ENCODE measurements at regions not wholly inside any gene's neighbourhood (a gene's known extent, or its start where the extent isn't known, plus 50 kb on each side); places are given as distances from the start of the nearest gene placed in this dataset.

DNA sequence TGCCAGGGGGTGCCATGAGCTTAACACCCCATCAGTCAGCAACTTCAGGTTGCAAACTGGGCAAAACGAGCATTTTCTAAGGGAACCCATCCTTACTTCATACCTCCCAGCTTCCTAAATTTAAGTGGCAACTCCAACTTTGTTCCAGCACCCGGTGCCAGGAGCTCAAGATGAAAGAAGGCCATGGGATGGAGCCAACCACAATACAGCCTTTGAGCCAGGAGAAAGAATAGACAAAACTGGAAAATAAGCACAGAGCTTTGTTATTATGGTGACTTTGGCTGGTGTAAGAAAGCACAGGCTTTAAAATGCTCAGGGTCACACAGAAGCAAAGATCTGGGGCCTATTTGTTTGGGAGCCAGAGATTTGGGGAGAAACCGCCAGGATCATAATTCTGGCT, 388.7 kb upstream of the MGMT start:
- DNase-seq (ENCODE audit: low spot score): peak; percentile 8

DNA sequence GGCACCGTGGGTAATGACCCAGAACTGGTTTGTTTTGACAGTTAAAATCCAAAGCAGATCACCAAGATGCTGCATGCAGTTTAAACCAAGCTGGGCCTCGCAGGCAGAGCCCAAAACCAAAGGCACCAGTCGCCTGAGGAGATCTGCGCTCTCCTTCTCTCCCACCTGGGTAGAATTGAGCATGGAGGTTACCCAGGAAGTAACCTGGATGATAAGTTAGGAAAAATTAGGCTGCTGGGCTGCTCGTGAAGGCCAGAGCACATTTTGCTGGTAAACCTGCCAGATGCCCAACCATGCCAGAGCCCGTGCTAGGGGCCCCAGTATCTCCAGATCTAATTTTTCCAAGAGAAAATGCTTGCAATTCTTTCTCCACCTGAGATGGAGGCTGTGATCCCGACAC, 388.3 kb upstream of the MGMT start:
- DNase-seq (ENCODE audit: low spot score): no peak

GRCh38 chr10:129079705-129080104, 387.3 kb upstream of the MGMT start:
- DNase-seq (ENCODE audit: low spot score): peak; percentile 34

GRCh38 chr10:129085811-129086210, 381.2 kb upstream of the MGMT start:
- no peak for DNase-seq (ENCODE audit: low spot score)

DNA sequence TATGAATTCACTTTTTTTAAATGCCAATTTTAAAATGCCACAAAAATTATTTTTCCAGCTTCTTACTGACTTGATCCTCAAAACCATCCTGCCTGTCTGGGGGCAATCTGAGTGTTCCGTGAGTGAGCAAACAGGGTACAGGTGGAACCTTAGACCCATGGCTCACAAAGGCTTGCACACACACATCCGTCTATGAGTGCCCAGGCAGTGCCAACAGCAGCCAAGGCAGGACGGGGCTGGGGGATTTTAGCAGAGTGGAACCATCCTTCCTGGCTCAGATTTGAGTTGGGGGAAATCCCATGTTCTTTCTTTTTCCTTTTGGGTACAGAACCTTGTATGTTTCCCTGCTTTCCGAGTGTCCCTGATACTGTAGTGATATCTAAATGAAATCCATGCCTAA, 377.7 kb upstream of the MGMT start:
- DNase-seq (ENCODE audit: low spot score): no peak

DNA sequence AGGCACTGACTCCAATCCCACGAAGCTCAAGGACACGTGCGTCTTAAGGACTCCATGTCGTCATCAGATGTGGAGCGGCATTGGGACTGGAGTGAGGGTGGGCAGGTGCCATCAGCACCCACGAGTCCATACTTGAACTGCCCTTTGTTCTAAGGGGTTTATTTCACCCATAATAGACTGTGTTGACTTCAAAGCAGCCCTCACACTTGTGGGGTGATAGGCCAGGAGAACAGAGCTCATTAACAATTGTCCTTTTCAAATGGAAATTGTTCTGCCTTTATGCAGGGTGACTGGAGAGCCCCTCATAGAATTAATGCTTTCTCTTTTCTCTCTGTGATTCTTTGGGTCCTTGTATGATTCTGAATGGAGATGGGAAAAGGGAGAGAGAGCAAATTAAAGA, 376.9 kb upstream of the MGMT start:
- no peak for DNase-seq (ENCODE audit: low spot score)

- DNase-seq (ENCODE audit: low spot score): no peak
Measured at GRCh38 chr10:129090618-129091366, 376.2 kb upstream of the MGMT start.

DNA sequence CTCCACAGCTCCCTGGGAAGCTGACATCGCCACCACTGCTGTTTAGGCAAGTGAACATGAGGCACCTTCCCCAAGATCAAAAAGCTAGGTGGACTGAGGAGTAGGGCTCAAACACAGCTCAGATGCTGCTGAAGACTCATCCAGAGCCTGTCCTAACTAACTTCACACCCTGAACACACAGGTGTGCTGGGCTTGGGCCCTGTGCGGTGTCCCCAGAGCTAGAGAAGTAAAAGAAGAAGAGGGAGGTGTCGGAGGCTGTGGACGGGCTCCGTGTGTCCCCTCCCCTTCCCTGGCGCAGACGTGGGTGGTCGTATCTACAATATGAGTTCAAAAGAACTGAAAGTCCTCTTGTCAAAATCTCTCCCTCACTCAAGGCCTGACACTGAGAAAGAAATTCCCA, 373.4 kb upstream of the MGMT start:
- no peak for DNase-seq (ENCODE audit: low spot score)

DNA sequence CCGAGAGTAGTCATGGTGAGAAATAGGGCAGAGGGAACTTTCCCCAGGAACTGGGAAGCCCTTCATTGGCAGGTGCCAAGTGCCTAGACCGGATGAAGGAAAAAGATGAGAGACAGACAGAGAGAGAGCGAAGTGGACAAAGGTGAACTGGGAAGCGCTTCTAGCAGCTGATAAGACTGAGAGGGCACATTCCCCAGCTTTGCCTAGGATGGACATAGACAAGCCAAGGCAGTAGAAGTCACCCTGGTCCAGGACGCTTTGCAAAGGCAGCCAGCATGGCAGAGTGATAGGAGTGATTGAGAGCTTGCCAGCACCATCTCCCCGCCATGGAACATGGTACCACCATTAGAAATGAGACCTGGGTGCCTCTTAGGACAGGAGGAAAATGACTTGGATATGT, 372.8 kb upstream of the MGMT start:
- no peak for DNase-seq (ENCODE audit: low spot score)

- no peak for DNase-seq (ENCODE audit: low spot score)
Measured at GRCh38 chr10:129094861-129095260, 372.2 kb upstream of the MGMT start.

DNA sequence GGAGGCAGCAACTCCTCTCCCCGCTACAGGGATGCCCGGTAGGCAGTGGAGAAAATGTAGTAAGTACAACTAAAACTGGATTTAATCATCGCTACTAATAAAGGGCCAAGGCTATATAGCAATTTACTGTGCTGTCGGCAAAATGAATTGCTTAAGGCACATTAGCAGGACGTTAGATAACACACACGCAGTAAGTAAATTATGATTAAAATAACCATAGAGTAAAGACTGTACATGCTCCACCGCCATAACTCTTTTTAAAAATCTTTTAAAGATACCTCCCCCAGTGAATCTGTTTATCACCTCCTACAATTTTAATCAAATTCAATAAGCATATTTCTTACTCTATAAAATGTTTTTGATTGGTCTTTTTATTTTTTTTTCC, 371.4 kb upstream of the MGMT start:
- DNase-seq (ENCODE audit: low spot score): no peak

DNA sequence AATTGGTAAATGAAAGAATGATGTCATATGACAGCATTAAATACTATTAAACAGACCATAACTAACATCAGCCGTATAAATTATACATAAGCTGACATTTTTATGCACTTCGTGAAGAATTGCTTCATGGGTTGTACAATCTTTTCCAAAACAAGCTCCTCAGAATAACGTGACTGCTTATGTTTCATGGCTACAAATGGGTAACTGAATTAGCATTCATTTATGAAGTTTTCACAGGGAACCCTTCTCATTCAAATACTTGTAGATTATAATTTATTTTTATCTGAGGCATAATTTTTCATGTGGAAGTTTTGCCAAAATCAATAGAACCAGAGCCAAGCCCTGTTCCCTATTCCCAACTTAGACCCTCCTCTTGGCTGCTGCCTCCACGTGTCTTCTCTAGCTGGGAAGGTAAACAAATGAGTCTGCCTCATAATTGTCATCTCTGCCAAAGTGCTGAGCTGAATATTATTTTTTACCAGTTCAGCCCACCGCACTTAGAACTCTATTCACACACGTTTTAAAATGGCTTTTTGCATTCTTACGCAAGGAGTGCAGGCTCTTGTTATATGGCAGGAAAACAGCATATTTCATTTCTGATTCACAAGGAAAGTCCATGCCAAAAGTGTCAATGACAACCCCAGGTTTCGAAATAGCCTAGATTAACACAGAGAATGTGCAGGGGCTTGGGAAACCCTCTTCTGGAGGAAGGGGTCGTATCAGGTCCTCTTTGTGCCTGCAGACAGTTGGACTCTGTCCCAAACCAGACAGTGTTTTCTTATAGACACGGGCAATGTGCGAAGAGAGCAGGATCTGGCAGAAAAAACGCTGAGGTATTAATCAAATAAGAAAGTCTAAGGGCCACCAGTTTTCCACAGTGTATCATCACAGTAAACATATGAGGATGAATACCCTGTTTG, 370.7 kb upstream of the MGMT start:
- DNase-seq (ENCODE audit: low spot score): no peak

DNA sequence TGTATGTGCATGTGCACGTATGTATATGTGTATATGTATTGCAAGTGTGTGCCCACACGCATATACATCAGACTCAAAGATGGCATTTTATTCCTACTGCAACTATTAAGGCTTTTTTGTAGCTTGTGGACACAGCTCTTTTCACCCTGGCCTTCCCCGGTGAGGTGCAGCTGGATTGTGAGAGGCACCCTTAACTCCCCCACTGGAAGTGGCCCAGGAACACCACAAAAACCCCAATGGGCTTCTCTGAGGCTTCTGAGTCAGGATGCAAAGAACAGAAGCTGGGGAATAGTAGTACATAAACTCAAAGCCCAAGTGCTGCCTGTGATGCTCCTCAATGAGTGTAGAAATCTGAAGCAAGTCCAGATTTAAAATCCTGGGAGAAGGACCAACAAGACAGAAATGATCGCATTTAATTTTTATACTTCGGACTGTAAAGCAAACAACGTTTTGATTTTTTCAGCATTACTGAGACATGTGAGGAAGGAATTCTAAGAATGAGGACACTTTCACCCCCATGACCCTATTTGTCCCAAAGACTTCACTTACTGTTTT, 369.2 kb upstream of the MGMT start:
- no peak for DNase-seq (ENCODE audit: low spot score)

DNA sequence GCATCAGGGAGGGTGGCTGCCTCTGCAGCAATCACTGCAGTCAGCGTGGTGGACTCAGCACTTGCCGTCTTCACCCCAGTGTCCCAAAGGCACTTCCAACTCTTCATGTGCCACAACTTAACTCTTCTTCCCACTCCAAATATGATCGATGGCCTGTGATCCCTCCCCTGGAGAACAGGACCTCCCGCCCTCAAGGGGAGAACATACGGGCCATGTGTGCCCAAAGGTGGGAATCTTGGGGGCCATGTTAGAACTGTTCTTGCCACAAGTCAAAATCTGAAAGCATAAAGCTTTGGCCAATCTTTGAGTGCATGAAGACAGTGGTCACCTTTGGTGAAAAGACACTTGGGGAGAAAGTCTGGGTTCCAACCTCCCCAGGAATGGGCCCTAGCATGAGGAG, 368.5 kb upstream of the MGMT start:
- DNase-seq (ENCODE audit: low spot score): no peak

DNA sequence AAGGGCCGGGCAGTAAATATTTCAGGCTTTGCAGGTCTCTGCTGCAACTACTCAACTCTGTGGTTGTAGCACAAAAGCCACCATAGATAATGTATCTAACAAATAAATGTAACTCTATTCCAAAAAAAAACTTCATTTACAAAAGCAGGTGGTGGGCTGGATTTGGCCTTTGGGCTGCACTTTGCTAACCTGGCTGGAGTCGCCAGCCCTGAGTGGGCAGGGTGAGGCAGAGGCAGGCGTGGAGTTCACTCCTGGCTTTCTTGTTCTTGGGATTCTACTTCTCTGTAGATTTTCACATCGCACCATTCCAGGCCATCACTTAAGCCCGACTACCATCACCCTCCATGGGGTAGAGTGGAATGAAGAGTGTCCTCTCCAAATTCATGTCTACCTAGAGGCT, 367.6 kb upstream of the MGMT start:
- no peak for DNase-seq (ENCODE audit: low spot score)

GRCh38 chr10:129099992-129100391, 367.0 kb upstream of the MGMT start:
- DNase-seq (ENCODE audit: low spot score): no peak

DNA sequence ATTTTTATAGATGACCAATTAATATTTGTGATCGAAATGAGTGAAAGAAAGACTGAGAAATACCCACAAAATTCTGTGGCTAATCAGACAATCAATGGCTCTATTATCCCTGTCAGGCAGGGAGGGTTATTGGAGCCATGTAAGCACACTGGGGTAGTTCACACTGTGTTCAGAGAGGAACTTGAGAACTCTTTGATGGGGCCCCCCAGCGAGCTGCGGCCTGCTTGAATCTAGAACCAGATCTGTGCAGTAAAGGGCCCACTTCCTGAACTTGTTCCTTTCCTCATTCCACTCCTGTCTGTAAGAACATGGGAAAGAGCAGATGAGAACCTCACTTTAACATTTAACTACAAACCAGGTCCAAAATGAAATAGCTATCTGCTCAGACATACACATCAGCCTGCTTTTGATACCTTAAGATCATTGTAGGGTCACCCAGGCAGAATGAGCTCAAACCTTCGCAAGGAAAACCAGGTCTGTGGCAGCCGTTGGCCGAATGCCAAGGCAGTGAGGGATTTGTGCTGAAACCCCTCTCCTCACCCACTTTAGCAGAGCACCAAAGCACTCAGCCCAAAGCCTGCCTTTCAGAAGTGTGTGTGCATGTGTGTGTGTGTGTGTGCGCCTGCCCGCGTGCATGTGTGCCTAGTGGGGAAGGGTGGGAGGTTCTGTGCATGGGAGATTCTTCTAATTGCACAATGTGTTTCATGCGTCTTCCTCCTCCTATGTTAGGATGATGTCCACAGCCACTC, 365.6 kb upstream of the MGMT start:
- no peak for DNase-seq (ENCODE audit: low spot score)

DNA sequence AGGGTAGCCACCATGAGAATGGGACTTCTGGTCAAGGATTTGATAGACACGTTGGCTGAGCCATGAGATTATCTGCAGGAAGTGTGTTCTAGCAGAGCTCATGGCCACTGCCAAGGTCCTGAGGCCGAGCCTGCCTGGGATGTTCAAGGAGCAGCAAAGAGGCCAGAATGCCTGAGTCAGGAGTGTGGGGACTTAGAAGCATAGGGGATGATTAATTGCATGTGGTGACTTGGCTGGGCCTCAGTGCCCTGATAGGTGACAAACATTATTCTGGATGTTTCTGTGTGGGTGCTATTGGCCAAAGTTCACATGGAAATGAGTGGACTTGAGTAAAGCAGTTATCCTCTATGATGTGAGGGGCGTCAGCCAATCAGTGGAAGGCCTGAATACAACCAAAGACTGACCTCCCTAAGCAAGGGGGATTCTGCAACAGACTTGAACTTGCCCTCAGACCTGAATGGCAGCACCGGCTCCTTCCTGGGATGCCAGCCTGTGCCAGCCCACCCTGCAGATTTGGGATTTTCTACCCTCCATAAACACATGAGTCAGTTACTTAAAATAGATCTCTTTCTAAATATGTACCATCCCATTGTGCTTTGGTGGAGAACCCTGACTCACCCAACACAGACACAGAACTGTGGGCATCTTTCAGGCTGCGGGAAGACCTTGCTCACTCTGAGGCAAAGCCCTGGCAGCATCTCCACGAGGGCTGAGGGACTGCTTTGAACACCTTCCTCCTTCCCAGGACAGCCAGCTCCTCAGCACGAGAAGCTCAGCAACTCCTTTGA, 363.9 kb upstream of the MGMT start:
- no peak for DNase-seq (ENCODE audit: low spot score)

DNA sequence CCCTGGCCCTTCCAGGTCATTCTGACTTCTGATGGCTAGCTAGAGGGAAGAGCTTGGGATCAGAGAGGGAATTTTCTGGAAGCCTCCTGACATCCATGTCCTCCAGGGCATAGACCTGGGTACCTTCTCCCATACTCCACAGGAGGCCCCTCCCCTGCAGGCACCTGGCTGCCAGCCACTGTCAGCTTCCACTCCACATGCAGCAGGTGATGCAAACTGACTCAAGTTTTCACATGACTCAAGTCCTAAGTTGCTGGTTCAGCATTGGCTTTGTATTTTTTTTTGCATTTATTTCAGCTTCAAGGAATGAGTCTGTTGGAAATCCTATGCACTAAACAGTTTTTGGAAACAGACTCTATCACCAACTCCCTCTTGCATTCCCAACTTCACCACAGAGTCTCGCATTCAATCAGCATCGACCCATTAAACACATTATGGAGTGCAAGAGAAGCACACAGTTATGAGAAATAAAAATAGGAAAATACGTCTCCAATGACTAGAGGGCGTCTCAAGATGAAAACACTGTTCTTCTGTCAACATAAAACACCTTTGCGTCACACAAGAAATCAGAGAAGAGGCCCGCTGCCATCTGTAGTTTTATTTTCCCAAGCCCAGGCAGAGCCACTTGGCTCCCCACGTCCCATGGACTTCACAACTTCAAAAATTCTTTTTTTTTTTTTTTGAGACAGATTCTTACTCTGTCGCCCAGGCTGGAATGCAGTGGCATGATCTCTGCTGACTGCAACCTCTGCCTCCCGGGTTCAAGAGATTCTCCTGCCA, 362.6 kb upstream of the MGMT start:
- DNase-seq (ENCODE audit: low spot score): no peak

- DNase-seq (ENCODE audit: low spot score): no peak
Measured at GRCh38 chr10:129105266-129105665, 361.8 kb upstream of the MGMT start.

- no peak for DNase-seq (ENCODE audit: low spot score)
Measured at GRCh38 chr10:129106314-129106713, 360.7 kb upstream of the MGMT start.

Data from putamen (tissue), 1 donor.